NCI-H524 (cell line): ENCODE measurements at regions not wholly inside any gene's neighbourhood (a gene's known extent, or its start where the extent isn't known, plus 50 kb on each side); places are given as distances from the start of the nearest gene placed in this dataset.

ENCODE experiments used
- DNase-seq, 2 experiments: peaks; one replicate each; lab custom pipeline; 2025; lab: John Stamatoyannopoulos, UW

DNA sequence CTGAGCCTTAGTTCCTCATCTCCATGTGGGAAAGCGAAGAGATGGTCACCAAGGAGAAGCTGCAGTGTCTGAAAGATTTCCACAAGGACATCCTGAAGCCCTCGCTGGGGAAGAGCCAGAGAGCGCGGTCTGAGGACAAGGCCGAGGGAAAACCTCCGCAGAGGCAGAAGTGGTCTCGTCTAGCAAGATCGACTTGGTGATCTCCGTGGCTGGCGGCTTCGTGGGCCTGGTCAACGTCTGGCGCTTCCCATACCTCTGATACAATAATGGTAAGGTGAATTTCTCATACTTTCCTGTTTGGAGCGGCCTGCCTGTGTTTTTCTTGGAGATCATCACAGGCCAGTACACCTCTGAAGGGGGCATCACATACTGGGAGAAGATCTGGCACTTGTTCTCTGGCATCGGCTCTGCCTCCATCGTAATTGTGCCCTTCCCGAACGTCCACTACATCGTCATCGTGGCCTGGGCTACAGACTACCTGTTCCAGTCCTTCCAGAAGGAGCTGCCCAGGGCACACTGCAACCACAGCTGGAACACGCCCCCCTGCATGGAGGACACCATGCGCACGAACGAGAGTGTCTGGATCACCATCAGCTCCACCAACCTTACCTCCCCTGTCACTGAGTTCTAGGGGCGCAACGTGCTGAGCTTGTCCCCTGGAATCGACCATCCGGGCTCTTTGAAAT is 841.1 kb upstream of the TMPRSS15 start:
- DNase-seq = no peak

DNA sequence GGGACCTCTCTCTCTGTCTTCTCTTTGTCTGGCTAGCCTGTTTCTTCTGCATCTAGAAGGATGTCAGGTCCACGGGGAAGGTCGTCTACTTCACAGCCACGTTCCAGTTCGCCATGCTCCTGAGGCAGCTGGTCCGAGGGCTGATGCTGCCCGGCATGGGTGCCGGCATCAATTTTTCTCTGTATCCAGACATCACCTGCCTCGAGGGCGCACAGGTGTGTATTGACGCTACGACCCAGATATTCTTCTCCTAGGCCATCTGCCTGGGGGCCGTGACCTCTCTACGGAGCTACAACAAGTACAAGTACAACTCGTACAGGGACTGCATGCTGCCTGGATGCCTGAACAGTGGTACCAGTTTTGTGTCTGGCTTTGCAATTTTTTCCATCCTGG is 841.6 kb upstream of the TMPRSS15 start:
- DNase-seq = no peak

DNA sequence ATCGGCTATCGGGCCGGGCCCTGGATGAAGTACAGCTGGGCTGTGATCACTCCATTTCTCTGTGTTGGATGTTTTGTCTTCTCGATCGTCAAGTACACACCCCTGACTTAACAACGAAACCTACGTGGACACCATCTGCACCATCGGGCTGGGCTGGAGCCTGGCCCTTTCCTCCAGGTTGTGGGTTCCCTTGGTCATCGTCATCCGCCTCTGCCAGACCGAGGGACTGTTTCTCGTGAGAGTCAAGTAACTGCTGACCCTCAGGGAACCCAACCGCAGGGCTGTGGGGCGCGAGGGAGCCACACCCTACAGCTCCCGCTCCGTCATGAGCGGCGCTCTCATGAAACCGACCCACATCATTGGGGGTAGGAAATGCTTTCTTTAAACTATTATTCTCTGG is 842.4 kb upstream of the TMPRSS15 start:
- DNase-seq = no peak

DNA sequence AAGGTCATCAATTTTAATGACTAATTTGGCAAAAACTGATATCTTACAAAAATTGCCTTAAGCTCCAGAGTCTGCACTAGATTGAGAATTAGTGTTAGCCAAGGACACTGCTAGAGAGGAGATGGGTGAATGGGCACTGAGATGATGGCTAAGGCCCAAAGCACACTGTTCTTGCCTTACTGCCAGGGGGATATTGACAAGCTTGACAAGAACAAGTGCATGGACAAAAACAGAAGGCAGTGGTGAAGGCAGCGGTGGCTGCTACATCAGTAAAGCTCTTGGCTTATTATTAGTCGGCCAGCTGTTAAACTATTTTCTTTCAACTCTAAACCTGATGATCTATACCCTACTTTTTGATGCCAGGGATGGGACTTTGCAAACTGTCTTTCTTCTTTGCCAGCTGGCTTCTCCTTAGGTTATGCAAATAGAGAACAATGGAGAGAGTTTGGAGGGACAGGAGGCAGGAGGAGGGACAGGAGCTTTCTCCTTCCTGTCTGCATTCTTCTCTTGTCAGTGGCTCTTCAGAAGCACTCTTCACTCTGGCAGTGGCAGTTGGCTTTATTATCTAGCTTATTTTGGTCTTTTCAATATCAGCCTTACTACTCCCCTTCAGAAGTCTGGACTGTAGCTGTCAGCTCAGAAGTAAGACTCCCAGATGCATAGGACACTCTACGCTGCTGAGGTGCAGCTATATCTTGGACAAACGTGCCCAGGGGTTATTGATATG is 853.5 kb upstream of the TMPRSS15 start:
- peak; percentile 70 to 95 for DNase-seq

DNA sequence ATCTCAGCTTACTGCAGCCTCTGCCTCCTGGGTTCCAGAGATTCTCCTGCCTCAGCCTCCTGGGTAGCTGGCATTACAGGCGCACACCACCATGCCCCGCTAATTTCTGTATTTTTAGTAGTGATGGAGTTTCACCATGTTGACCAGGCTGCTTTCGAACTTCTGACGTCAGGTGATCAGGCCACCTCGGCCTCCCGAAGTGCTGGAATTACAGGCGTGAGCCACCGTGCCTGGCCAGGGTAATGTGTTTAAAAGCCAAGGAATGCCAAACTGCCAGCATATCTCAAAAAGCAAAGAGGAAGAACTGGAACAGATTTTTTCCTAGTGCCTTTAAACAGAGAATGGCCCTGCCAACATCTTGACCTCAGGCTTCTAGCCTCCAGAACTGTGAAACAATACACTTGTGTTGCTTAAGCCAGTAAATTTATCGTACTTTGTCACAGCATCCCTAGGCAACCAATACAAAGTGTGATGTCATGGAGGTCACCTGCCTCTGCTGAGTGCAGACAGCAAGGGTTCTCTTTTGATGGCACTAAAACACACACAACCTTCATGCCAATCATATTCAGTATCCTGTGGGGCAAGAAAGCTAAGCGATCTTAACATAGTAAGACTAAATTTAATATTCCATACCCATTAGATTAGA is 858.3 kb upstream of the TMPRSS15 start:
- DNase-seq = no peak

DNA sequence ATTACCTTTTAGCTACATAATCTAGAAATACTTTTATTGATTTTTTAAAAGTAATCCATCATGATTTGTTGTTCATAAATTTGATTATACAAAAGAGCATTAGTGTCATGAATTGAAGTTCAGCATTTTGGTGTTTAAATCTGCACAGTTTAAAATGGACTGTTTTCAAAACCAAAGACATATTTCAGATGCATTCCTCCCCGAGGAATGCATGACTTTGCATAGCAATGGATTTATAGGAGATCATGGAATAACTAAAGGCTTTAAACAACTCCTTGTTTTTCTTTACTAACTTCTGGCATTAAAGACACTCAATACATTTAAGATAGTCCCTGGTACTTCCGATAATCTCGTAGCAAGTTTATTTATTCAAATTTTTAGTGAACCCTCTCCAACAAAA is 863.1 kb upstream of the TMPRSS15 start:
- no peak for DNase-seq

DNA sequence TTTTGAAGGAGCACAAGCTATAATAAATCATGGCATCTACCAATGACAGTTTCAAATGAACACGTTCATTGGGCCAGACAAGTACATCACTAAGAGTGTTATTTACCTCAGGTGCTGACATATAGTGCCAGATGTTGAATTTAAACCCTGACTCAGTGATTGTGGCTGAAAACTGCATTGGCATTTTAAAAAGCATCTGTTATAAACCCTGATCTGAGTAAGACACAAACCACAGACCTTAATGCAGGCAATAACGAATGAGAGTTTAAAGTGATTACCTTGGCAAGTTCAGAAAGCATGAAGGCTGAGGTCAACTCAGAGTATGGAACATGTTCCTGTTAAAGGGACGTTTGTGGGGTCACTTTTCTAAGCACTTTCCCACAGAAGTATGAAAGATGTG is 865.1 kb upstream of the TMPRSS15 start:
- no peak for DNase-seq

DNA sequence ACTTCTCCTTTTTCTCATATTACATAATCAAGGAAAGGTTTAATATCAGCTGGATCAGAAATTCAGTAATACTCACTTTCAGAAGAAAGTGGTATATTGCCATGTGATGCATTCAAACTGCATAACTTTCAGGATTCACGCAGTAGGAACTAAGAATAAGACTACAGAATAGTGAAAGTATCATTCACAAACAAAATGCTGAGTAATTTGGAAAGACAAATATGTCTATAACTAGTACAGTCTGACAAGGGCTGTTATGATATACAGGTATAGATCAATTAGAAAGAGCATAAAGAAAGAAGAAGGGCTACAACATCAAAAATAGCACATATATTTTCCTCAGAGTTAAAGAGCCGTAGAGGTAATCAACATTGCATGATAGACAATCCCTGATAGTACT is 871.5 kb upstream of the TMPRSS15 start:
- no peak for DNase-seq

DNA sequence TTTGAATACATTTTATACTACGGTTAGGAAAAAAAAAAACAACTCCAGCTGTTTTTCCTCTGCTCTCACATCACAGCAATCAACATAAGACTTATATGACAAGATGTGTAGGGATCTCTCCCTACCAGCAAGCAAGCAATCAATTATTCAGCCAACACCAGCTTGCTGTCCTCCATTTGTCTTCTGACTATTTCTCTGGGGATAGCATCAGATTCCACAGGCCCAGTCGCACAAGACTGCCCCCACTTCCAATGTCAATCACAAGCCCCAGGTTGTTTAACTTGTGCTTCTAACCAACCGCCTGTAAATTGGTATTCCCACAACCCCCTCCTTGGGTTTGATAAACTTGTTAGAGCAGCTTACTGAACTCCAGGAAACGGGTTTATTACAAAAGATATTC is 873.1 kb upstream of the TMPRSS15 start:
- no peak for DNase-seq

DNA sequence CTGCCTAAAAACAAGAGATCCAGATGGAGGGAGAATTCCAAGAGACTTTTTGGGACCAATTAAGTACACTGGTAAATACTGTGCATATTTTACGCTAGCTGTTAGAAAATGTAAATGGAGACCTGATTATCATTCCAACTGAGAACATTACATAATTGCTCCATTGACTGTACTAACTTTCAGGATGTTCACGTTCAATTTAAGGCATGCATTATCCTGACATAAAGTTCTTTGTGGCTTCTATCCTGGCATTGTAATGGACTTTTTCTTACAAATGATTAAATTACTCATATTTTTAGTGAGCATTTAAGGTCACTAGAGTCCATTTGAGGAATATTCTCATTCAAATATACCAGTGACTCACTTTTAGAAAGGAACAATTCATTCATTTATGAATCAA is 883.3 kb upstream of the TMPRSS15 start:
- DNase-seq = no peak

DNA sequence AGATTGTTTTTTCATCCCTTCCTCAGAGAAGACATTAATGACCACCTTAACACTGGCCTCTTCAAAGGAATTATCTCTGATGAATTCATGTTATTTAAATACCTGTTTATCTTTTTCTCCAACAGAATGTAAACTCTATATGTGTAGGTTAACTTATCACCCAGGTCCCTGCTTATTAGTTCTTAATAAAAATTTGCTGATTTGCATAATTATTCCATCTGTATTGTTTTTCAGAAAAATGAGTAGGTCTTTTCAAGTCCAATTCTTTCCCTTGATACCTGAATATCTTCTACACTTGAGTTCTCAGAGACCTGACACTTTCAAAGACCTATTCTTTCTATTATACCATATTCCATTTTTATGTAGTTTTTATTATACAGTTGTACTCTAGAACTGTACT is 886.7 kb upstream of the TMPRSS15 start:
- no peak for DNase-seq

DNA sequence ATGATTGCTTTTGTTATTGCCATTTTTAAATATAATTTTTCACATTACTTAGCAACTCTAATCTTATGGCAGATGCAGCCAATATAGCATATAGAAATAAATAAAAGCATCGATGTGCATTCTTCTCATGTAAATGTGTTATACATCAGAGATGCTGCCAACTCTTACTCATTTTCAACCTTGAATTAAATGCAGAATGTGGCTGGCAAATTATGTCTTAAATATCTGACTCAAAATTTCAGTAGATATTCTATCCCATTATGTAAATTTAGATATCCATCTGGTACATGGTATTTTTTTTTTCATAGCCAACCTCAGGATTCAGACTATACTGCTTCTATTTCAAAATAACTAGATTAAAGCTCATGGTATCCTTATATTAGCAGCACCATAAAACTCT is 916.7 kb upstream of the TMPRSS15 start:
- DNase-seq = peak in 1 of 2 experiments; percentile 13

DNA sequence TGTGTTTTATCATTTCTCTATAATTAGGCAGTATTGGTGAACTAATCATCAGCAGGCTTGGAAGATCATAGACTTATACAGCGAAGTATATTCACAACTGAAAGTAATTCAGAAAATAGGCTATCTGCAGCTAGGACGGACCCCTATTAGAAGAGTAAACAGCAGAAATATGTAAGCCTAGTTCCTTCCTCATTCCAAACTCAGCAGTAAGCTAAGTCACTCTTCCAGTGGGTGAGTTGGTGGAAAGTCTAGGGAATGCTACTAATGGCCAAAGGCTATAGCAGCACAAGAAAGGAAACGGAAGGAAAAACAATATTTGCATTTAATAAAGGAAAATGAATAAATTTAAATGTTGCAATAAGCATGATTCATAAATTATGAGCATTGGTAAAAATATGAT is 918.1 kb upstream of the TMPRSS15 start:
- no peak for DNase-seq

DNA sequence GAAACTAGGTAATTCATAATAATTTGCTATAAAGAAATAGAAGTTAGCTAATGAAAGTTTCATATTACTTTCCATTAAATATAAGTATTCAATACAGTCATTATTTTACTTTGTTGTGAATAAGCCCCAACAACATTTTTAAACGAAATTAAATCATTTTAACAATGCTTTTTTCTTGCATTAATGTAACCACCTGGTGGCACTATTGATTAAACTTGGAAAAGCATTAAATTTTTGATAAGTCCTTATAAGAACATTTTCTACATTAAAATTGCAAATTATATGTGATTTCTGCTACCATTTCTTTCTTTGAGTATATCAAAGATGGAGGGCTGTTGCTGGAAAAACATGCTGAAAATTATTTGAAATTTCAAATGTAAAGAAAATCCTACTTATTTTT is 918.8 kb upstream of the TMPRSS15 start:
- DNase-seq = peak in 1 of 2 experiments; percentile 16

DNA sequence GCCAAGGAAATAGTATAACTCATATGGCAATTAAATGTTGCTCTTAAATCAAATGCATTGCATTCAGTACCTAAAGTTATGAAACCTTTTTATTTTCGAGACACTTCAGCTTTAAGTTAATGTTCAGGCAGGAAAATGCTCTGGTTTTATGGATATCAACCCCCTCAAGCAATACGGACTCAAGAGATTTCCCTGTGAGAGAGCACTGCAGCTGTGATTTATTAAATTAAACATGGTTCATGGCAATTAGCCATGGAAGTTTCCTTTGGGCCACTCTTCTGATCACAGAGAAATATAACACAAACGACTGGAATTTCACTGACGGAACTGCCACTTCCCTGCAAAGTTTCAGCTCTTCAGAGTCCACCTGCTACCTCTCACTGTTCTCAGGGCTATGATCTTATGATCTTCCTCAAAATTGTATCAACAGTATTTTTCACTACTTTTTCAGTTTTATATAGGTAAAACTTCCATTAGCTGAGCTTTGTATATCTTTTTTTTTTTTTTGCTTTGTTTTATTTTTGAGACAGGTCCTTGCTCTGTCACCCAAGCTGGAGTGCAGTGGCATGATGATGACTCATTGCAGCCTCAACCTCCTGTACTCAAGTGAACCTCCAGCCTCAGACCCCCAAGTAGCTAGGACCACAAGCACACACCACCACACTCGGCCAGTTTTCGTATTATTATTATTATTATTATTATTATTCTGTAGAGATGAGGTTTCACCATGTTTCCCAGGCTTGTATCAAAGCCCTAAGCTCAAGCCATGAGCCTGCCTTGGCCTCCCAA is 923.1 kb upstream of the TMPRSS15 start:
- DNase-seq = no peak

DNA sequence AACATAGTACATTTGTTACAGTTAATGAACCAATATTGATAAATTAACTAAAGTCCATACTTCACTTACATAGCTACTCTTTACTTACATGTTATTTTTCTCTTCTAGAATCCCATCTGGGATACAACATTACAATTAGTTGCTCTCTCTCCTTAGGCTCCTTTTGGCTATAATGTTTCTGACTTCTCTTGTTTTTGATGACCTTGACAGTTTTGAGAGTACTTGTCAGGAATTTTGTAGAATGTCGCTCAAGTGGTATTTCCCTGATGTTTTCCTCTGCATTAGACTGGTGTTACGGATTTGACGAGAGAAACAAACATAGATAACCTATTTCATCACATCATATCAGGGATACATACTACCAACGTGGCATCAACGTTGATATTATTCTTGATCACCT is 925.4 kb upstream of the TMPRSS15 start:
- DNase-seq = no peak

DNA sequence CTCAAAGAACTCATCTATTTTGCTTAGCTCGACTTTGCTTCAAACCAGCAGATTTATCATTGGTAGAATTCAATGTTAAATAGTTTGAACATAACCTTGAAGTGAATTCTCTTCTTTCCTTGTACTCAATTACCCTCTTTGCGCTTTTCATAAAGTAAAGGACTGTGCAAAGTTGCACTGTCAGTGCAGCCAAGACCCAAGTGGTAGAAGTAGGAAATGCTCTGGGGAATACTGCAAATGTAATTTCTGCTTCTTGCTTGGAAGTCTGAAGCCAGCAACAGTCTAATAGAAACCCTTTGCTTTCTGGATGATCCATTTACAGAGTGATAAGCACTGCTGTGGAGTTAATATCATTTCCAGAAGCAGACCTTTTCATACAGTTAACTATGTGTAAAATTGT is 936.7 kb upstream of the TMPRSS15 start:
- no peak for DNase-seq

DNA sequence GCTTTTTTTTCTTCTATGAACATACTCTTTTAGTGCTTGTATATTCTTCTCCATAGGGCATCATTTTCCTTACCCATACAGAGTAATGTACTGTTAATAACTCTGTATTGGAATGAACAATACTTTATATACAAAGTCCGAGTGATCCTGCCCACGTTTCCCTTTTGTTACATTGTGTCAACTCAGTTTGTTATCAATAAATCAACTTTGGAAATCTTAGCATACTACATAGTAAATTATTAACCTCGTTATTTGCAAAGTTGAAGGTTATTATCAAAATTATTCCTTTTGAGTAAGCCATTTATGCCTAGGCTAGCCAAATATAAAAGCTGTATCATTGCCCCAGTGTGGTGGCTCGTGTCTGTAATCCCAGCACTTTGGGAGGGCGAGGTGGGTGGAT is 937.4 kb upstream of the TMPRSS15 start:
- DNase-seq = no peak

DNA sequence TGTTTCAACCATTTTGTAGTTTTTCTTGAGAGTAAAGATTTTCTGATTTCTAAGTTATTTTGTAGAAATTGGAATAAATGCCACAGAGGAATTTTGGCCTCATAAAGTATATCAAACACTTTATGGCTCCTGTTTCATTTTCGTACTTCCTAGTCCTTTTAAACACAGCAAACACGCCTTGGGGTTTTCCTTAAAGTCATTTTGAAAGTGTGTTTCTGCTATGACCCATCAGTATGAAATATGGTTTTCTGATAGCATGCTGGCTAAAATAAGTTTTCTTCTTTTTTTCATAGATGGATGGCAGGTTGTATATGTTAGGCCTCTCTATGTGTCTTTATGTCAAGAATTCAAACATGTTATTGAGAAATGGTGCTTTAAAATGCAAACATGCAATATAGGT is 940.1 kb upstream of the TMPRSS15 start:
- DNase-seq = no peak

DNA sequence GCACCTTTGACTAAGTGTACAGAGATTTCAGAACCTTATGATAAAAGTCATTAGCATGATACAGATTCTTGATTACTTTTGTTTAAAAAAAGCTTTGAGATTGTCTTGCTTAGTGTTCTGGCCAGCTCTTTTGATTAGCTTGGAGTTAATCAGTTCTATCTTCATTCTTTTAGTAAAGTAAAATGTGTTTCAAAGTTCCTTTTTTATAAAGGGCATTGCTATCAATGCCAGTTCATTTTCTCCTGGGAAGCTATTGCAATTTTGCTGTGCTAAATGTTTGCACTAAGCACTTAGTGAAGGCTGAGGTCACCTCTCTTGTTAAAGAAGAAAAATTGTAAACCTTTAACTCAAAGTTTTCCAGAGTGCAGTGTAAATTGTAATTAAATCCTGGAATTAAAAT is 946.7 kb upstream of the TMPRSS15 start:
- no peak for DNase-seq

DNA sequence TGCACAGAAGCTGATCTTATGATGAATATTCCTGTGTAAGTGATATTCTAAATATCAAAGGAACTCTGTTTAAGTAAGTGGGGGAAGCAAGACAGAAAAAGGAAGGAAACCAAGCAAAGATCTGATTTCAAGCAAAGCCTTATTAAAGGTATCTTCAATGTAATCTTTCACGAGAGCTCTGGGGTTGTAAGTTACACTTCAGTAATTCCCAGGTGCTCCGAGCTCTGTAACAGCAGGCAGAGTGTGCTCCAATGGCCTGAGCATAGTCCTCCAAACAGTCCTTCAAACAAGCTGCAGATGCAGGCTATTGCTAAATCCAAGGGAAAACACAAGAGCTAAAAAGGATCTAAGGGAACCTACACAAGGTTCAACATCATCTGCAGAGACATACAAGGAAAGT is 949.7 kb upstream of the TMPRSS15 start:
- peak; percentile 86 to 96 for DNase-seq

DNA sequence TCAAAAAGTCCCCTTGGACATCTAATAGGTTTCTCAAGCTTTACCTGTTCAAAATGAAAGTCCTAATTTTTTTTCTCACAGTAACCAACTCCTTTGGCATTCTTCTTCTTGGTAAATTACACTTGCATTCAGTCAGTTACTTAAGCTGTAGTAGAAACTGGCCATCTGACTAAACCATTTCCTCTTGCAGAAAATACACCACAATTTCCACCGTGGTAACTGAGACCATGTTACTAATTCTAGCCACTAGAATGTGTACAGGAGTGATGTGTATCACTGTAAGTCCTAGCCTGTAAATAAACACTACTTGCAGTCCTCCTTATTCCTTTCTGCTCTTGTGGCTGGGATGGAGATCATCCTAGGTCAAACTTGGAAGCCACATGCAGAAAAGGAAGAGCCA is 965.4 kb upstream of the TMPRSS15 start:
- no peak for DNase-seq

DNA sequence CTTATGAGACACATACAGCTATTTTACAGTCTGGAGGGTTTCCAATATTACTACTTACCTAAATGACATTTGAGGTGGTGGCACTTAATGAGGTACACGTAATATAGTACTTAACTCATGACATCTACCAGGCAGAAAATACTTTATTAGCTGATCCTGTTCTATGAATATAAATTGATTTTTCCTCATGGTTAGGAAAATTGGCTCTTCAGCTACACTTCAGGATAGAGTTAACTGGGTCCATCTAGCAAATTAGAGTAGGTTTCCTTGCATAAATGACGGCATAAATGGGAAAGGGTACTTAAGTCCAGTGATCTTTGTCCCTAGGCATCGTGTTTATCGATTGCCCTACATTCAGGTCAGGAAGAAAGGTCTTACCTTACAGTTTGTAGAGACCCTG is 988.8 kb upstream of the TMPRSS15 start:
- DNase-seq = no peak
